ENCODE measurements at regions not wholly inside any gene's neighbourhood (a gene's known extent, or its start where the extent isn't known, plus 50 kb on each side); places are given as distances from the start of the nearest gene placed in this dataset.
"Not testable (repeated sequence)": the region's sequence is repeated elsewhere in the genome, so short reads cannot be mapped to it uniquely, and the experiment has no call there.

GRCh38 chr18:9048808-9049494 is 53.5 kb upstream of the NDUFV2 start (continued):
- TF ChIP-seq CTCF (IDR thresholded peaks at IDR 0.05; ENCODE audit: low read depth, low read length, missing input control) = no peak
- TF ChIP-seq JUND (IDR thresholded peaks at IDR 0.05) = no peak
- TF ChIP-seq SP1 (IDR thresholded peaks at IDR 0.05) = no peak
- TF ChIP-seq FOXA1 (IDR thresholded peaks at IDR 0.05) = no peak

GRCh38 chr18:9049495-9049809 is 53.0 kb upstream of the NDUFV2 start:
- H3K4me1 ChIP-seq (ENCODE audit: control insufficient read depth in 4 of 4, insufficient read depth in 4 of 4, low read length in 3 of 4) = no peaks in the 10 kb centered on the region
- H3K9ac ChIP-seq (ENCODE audit: low read depth in 1 of 2, low read length in 2 of 2) = no peak overlapping the region
- no peak overlapping the region for H3K27ac ChIP-seq (ENCODE audit: low read depth in 1 of 2, low read length in 2 of 2)
- no peak overlapping the region for H3K4me3 ChIP-seq (ENCODE audit: low read depth in 1 of 3, low read length in 3 of 3)
- peaks cover 0 to 6% (median 0%) of the 10 kb centered on the region in 4 donors for H3K9me3 ChIP-seq (ENCODE audit: control insufficient read depth in 4 of 4, low read length in 3 of 4)
- TF ChIP-seq ATF3 (IDR thresholded peaks at IDR 0.05) = no peak
- no peak for TF ChIP-seq REST (IDR thresholded peaks at IDR 0.05)
- no peak for TF ChIP-seq TAF1 (conservative IDR thresholded peaks at IDR 0.05)
- no peak for TF ChIP-seq CTCF (IDR thresholded peaks at IDR 0.05; ENCODE audit: low read depth, low read length, missing input control)
- no peak for TF ChIP-seq FOXA1 (IDR thresholded peaks at IDR 0.05)
- TF ChIP-seq HNF4A (conservative IDR thresholded peaks at IDR 0.05) = no peak
- H3K27me3 ChIP-seq (ENCODE audit: control insufficient read depth in 4 of 4, insufficient read depth in 4 of 4, low read length in 3 of 4) = no peaks in the 10 kb centered on the region
- H3K36me3 ChIP-seq (ENCODE audit: control insufficient read depth in 4 of 4, insufficient read depth in 3 of 4, low read depth in 1 of 4, low read length in 3 of 4) = no peaks in the 10 kb centered on the region
- DNase-seq (ENCODE audit: low spot score) = no peak

GRCh38 chr18:9050628-9051284 is 51.7 kb upstream of the NDUFV2 start:
- WGBS = 98% methylated on average over 1 of the region's 1 CpG
- H3K27ac ChIP-seq (ENCODE audit: low read depth in 1 of 2, low read length in 2 of 2); H3K4me1 ChIP-seq (ENCODE audit: control insufficient read depth in 4 of 4, insufficient read depth in 4 of 4, low read length in 3 of 4); H3K4me3 ChIP-seq (ENCODE audit: low read depth in 1 of 3, low read length in 3 of 3); H3K36me3 ChIP-seq (ENCODE audit: control insufficient read depth in 4 of 4, insufficient read depth in 3 of 4, low read depth in 1 of 4, low read length in 3 of 4); H3K9me3 ChIP-seq (ENCODE audit: control insufficient read depth in 4 of 4, low read length in 3 of 4); DNase-seq (ENCODE audit: low spot score); H3K27me3 ChIP-seq (ENCODE audit: control insufficient read depth in 4 of 4, insufficient read depth in 4 of 4, low read length in 3 of 4); H3K9ac ChIP-seq (ENCODE audit: low read depth in 1 of 2, low read length in 2 of 2): not testable (repeated sequence)
